Stimulated activated CD8-positive, alpha-beta memory T cell treated with anti-CD3 and anti-CD28 coated beads, Interleukin-15, amount 100 ng/mL, for 1 hour (primary cell): ENCODE measurements at regions not wholly inside any gene's neighbourhood (a gene's known extent, or its start where the extent isn't known, plus 50 kb on each side); places are given as distances from the start of the nearest gene placed in this dataset.

ENCODE experiments used
- DNase-seq: peaks from one replicate; pipeline ENCODE4 v3.0.0-alpha.2; 2020; ENCODE audit warnings: low read depth

DNA sequence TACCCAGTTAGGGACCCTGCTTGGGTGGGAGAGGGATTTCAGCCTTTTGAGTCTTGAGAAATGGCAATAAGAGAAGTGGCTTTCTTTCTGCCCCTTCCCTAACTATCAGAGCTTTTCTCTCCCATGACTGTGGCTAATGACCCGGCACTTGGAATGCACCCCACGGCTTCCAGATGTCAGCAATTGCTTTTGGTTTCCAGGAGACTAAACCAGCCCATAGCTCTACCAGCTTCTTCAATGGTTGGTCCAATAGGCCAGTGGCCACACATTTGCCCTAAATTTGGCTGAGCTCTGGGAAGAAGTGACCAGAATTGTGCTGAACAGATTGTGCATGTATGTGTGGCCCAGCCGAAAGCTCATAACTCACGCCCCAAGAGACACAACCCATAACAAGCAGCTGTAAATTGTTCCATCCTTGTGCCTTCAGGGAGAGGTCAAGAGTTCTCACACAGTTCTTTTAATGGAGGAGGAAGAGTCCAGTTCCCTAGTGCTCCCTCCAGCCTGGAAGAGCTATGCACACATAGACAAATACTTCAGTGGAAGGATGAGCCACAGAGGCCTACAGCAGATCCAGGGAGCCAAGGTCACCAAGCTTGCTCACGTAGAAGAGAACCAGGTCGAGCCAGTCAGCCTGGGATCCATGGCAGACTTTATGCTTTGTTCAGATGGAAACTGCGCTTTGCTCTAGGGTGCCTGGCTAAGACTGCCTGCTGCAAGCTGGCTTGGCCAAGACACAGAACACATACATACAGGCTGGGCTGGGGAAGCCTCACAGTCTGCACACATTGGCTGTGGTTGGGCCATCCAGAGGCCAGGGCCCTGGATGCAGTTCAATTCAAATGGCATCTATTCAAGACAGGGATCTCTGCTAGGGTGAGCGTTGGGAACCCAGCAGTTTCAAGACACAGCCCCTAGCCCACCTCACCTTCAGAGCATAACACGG lies 131.8 kb upstream of the HABP2 start:
- no peak for DNase-seq

DNA sequence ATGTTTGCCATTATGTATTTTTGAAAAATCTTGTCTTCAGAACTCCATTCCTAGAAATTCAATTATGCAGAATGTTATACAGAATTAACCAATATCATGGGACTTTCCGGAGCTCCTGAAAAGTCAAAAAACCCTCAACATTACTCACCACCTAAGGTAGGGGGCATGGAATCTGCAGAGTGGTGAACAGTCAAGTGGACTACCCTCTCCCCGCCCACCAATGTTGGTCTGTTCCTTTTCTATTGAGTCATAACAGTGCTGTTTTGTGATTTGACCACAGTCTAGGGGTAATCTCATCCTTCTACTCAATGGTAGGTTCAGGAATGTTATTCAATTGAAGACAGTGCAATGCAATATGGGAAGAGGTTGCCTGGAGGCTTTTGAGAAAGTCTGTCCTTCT lies 130.5 kb upstream of the HABP2 start:
- no peak for DNase-seq

DNA sequence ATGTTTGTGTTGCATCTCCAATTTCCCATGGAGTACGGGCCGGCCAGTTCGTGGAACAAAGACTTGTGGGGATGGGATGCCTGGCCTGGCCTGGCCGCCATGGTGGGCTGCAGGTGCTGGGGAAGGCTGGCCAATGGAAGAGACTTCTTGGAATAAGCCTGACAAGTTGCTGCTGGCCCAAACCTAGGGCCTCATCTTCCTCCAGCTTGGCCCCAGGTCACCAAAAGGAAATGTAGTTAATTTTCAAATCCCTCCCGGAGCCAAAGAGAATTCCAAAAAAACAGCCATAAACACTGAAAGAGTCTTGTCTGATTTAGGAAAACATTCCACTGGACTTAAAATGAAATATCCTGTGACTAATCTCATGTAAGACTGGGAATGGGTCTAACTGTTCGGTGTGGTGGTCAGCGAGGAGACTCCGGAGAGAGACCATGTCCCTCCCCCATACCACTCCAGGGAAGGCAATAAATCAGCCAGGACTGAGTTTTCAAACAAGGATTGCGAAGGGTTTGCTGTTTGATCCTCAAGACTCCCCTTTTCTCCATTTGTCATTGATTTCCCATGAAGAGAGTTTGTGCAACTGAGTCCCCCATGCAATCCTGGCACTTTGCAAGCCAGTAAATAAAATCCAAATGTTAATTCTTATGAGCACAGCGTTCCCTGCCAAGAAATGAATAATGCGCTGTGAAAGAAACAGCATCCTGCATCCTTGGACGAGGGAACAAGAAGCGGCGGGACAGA lies 128.7 kb upstream of the HABP2 start:
- DNase-seq: no peak

DNA sequence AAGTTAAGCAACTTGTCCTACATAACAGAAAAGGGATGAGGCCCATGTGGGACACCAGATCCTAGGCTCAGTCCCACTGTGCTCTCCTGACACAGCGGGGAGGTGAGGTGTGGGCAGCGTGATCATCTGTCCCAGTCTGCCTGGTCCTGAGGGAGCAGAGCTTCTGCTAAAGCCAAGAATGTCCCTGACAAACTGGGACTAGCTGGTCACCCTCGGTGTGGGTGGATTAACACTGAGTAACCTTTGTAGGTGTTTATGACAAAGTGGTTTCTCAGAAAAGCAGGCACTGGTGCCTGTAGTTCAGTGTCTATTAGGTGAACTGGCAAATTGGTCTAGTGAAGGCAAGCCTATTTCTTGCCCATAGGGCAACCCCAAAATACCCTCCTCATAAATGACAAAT lies 127.8 kb upstream of the HABP2 start:
- DNase-seq: no peak

DNA sequence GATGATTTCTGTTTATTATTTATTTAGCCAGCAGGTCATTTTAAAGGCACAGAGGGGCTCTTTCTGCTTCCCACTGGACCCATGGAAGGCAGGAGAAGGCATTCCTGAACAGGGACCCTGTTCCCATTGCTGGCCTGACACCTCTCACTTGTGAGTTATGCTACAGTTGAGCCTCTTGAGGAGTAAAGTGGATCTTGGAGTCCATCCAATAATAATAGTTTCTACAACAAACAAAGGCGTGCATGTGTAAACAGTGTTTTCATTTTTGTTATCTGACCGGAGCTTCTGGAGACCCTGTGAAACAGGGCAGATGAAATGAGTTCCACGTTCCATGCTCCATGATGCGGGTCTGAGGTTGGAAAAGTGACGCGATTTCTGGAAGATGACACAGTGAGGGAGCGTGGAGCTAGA lies 127.3 kb upstream of the HABP2 start:
- DNase-seq: no peak

DNA sequence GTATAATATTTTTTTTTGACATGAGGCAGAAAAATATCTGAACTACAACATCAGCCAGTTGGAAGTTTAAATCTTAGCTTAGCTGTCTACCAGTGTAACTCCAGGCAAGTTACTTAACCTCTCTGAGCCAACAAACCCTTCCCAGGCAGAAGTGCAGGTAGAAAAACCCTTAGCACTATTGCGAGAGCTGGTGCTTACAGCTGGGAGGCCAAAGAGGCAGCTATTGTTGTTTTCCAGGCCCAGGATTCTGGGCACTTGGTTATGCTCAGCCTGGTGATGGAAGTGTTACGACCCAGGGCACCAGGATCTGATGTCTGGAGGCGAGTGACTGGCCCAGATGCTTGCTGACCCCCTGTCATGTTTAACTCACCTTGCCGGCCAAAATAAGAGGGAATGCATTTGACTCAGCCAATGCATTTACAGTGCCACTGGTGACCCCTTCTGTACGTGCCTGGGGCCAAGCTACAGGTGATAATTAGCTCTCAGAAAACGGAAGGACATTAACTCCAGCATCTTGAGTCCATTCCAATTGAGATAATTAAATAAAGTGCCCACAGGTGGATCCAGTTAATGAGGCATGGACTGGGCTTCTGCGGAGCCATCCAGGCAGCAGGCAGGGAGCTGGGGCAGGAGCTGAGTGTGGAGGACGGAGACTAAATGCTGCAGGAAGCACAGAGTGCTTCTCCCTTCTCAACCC lies 126.5 kb upstream of the HABP2 start:
- DNase-seq: no peak

DNA sequence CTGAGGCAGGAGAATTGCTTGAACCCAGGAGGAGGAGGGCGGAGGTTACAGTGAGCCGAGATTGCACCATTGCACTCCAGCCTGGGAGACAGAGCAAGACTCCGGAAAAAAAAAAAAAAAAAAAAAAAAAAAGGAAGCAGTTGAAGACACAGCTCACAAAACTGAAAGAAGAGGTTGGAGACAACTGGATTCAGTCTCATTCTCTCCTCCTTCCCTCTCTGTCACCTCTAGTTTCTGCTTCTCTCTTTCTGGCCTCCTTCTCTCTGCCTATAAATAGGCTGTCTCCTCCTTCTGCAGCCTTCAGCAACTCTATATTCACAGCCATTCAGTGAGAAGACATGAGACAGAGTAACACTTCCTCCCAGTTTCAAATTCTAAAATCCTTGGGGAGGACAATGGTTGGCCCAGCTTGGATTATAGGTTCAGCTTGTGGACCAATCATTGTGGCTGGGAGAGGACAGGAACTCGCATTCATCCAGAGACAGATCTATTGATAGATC lies 125.6 kb upstream of the HABP2 start:
- DNase-seq: no peak

DNA sequence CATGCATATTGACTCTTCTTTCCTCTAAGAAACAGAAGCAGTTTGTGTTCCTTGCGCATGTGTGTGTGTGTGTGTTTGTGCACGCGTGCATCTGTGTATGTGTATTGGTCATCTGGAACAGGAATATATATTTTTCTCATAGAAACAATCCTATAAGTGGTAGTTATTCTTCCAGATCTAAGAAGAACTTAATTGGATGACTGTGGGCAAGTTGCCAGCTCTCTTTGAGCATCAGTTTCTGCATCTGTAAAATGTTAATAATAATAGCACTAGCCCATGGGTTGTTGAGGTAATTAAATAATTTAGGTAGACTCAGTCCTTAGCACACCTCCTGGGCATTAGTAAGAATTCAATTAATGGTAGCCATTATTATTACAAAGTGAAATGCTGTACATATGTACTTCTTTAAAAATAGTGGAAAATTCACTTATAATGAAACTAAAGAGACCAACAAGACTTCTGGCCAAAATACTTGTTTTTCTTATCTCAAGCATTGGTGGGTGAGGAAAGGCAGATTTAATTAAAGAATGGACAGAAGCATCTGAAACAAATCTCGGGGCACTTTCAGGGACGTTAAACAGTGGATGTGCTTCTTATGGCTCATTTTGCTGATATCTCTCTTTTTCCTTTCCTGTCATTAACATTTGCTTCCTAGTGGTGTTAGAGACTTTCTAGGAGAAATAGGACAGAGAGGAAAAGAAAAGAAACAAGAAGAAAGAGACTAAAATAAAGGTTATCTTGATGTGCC lies 124.9 kb upstream of the HABP2 start:
- DNase-seq: no peak

DNA sequence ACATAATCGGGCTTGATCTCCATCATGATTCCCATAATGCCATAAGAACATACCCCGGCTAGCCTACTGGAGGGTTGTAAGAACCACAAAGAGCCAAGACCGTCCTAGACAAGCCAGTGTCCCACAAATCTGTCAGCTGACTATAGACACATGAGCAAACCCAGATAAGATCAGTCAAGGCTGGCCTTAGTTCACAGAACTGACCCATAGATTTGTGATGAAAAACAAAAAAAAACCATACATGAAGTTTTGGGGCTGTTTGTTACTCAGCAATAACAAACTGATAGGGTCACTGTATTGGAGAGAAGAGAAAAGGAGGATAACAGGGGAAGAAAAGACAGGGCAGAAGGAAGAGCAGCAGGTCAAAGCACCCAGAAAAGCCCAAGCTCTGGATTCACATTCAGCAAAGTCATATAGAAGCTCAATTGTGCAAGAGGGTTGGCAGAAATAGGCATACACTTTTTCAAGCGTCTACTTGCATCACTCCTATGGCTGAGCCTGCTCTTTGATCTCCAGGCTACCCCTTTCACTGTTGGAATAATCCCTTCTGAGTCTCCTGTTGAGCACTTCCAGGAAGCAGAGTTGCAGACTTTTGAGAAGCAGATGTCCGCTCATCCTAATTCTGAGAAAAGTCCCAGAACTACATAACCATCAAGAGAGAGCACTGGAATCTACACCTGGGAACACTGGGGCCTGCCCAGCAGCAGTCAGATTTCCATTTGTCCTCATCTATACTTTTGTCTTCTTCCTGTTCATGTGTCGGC lies 122.0 kb upstream of the HABP2 start:
- DNase-seq: no peak

DNA sequence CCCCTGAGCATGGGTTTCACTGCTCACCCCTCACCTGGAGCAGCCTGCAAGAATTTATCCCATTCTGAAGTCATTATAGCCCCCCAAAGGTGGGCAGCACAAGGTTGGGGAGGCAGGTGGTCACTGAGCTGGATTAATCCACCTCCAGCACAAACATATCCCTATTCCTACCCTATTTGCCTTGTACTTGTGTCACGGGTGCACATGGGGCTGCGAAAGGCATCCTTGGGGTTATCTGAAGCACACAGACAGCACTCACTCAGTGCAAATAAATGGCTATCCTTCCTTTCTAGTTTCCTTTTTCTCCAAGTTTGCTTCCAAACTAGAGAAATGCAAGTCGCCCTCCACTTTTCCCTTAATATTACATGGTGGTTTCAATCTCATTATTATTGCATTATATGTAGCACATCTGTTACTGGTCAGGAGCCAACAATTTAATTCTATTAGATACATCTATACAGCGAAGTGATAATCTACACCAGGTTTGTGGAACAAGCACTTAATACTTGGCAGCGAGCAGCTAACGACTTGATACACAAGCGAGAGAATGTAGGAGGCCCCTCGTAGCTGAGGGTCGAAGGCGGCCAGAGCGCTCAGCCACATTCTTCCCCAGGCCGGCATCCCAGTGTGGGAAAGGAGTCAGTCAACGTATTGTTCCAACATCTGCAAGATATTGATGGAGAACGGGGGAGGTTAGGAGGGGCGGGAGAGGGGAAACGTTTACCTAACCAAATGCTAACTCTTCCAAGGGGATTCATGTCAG lies 121.3 kb upstream of the HABP2 start:
- DNase-seq: no peak

DNA sequence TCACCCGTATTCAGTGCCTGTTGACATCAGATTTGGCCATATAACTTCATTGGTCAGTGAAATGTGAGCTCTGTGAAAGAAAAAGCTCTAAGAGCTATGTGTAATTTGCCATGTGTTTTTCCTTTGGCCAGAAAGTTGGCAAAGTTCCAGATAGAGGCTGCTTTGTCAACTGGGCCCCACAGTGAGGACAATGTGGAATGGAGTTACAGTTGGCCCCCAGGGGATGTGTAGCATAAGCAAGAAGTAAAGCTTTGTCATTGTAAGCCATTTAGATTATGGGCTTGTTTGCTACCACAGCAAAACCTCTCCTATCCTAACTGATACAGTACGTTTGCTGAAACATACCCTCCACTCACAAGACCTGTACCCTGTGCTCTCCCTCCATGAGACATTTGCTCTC lies 119.1 kb upstream of the HABP2 start:
- no peak for DNase-seq

DNA sequence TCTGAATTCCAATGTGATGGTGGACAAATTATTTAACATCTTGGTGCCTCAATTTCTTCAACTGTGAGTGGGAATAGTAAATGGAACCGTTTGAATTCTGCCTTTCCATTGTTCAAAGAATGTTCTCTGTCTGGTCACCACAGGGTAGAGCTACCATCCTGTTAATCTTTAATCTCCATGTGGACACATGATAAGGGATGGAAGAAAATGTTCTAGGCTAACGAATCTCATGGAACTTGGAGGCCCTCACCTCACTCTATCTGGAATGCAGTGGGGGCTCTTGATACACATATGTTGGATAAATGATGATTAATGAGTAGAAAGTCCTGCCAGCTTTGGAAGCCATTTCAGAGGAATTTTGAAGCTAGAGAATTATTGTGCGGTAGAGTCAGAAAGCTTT lies 118.5 kb upstream of the HABP2 start:
- DNase-seq: no peak

DNA sequence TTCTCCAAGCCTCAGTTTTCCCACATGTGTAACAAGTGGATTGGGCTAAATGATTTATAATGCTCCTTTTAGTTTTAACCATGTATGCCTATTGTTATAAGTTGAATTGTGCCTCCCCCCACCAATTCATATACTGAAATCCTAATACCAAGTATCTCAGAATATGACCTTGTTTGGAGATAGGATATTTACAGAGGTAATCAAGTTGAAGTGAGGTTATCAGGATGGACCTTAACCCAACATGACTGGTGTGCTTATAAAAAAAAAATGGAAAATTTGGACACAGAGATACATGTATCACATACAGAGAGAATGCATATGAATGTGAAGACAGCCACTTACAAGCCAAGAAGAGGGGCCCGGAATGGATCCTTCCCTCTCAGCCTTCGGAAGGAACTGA lies 117.9 kb upstream of the HABP2 start:
- no peak for DNase-seq

DNA sequence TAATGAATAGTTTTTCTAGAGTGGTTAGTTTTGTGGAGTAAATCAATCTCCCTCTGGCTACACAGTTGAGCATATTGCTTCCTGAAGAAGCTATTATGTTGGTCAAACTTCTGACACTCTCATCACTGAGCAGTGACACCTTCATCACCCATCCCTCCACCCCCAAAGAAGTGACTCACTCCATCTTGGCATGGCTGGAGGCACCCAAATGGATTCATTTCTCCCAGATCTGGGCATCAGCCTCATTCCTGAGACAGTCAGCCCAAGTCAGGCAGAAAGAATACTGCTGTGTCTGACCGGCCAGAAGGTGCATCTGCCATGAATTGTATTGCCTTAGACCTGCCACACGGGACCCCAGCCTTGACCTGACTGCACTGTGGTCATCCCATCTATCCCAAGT lies 117.0 kb upstream of the HABP2 start:
- no peak for DNase-seq

DNA sequence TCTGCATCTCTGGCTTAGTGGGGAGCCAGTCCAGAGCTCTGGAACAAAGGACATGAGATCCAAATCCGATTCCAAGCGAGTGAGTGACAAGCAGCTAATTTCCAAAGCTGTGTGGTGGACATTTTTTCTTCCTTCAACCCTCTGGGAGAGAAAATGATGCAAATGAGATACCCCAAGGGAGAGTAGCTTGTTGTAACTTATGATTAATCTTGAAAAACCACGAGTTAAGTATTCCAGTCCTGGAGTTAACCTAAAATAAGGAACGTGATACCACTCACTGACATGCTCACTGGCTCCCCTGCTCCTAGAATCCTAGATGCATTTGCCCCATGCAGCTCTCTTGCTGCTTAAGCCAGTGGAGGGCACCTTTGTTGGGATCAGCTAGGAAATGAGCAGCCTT lies 116.0 kb upstream of the HABP2 start:
- no peak for DNase-seq

DNA sequence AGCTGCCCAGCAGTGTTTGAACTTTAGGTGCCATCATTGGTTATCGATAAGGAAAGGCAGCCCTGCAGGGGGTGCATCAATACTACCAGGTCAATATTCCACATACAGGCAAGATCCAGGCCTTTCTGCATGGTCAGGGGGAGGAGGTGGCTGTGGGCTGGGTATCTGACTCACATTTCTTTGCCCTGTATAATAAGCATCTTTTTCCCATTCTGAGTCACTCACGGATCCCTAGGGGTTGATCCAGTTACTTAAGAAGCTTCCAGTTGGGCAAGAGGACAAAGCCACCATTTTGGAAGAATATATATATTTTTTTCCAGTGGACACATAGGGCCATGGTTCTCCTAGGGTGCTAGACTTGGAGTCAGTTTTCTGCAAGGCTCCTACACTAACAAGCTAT lies 114.2 kb upstream of the HABP2 start:
- DNase-seq: no peak

DNA sequence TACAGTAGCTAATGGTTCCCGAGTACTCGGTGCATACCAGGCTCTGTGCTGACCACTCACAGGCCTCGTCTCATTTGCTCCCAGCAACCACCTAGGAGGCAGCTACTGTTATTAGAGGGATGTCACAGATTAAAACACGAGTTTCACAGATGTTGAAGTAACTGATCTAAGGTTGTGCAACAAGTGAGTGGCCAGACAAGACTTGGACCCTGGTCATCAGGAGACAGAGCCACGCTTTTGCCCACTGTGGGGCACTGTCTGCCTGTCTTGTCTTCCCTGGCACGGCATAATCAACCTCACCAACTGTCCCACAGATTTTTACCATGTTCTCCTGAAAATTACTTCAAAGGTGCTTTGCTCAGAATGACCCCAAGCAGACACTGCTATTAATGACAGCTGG lies 111.6 kb upstream of the HABP2 start:
- no peak for DNase-seq

DNA sequence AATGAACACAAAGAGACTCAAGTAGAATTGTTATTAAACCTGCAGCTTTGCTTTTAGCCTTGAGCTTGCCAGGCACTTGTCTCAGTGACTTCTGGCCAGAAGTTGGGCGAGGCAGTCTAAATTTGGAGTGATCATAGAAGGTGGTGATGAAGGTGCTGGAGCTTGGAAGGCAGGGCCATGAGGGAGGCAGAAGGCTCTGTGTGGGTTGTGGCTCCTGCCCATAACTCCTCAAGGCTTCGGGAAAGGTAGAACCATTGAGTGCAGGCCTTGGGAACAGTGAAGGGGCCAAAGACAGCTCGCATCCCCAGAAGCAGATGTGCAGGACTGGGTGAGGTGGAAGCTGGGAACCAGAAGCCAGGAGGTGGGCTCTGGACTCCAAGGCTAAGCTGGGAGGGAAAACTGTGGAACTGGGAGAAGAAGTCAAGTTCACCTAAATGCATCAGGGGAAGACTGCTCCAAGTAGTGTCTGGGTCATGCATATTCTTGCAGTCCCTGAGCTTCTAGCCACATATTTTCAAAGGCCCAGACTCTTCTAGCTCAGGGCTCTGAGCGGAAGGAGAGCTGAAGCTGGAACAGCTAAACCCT lies 111.1 kb upstream of the HABP2 start:
- DNase-seq: no peak

DNA sequence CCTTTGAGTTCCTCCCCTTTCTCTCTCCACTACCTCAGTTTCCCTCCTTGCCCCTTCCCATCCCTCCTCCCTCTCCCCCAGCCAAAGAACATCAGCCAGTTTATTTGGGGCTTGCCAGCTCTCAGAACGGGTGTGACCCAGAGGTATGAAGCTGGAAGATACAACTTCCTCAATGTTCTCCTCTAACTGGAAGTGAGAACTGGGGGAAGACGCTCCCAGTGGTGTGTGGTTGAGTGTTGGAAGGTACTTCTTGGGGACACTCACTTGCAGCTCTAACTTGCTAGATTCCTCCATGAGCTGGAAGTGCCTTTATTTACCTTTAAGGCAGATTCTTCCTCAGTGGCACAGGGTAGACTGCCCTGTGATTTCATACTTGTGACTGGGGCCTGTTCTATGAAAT lies 110.5 kb upstream of the HABP2 start:
- DNase-seq: no peak
